GM12875 (cell line): ENCODE measurements at regions not wholly inside any gene's neighbourhood (a gene's known extent, or its start where the extent isn't known, plus 50 kb on each side); places are given as distances from the start of the nearest gene placed in this dataset.

Experiments
- H3K4me3 ChIP-seq: one replicate; pipeline ENCODE4 v1.5.1; 2011; ENCODE audit warnings: low read depth, low read length, control low read depth
- TF ChIP-seq, protein P1 (sequence below): IDR thresholded peaks from 2 replicates; pipeline ENCODE4 v1.5.1; 2011; ENCODE audit warnings: low read depth, mild to moderate bottlenecking, control low read depth, inconsistent platforms, low read length, moderate library complexity, borderline replicate concordance; ENCODE audit not compliant: insufficient read depth

DNA sequence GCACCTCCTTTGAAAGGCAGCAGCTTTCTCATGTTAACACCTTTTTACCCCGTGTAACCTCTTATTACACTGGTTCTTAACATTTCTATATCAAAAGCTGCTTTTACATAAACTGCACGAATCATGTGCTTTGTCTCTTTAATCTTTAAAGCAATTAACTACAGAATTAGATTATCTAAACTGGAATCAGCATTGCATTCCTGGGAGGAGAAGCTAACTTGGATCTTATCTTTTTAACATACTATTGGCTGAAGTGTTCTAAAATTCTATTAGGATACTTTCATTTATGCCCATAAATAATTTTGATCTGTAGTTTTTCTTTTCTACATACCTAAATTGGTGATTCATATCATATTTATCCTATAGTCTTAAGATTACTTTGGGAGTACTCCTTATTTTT is 428.4 kb upstream of the IGFBP3 start:
- TF ChIP-seq, protein P1, sequence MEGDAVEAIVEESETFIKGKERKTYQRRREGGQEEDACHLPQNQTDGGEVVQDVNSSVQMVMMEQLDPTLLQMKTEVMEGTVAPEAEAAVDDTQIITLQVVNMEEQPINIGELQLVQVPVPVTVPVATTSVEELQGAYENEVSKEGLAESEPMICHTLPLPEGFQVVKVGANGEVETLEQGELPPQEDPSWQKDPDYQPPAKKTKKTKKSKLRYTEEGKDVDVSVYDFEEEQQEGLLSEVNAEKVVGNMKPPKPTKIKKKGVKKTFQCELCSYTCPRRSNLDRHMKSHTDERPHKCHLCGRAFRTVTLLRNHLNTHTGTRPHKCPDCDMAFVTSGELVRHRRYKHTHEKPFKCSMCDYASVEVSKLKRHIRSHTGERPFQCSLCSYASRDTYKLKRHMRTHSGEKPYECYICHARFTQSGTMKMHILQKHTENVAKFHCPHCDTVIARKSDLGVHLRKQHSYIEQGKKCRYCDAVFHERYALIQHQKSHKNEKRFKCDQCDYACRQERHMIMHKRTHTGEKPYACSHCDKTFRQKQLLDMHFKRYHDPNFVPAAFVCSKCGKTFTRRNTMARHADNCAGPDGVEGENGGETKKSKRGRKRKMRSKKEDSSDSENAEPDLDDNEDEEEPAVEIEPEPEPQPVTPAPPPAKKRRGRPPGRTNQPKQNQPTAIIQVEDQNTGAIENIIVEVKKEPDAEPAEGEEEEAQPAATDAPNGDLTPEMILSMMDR, result no peak
- no peak overlapping the region for H3K4me3 ChIP-seq

GRCh38 chr7:46344533-46344932 is 423.5 kb upstream of the IGFBP3 start:
- TF ChIP-seq, protein P1, result no peak
- H3K4me3 ChIP-seq, result no peak overlapping the region

- TF ChIP-seq, protein P1, result no peak
- H3K4me3 ChIP-seq, result no peak overlapping the region
These were observed 422.7 kb upstream of the IGFBP3 start for GRCh38 chr7:46343802-46344201.

DNA sequence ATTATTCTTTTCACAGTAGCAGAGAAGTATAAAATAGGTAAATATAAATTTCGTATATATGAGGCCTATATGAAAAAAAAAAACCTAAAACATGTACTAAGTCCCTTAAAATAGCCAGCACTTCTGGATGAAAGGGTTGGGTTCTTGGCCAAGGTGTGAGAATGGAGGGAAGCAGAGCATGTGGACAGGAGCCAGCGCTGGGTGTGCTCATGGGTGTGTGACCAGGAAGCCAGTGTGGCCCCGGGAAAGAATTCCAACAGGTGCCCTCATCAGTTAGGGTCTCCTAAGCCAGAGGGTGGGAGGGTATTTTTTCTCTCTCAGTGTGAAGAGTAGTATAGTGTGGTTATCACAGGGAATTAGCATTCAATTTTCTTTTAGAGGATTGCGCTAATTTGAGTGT is 401.9 kb upstream of the IGFBP3 start:
- no peak overlapping the region for H3K4me3 ChIP-seq
- TF ChIP-seq, protein P1, result no peak

GRCh38 chr7:46321556-46322205 is 400.6 kb upstream of the IGFBP3 start:
- H3K4me3 ChIP-seq, result no peak overlapping the region
- TF ChIP-seq, protein P1, result no peak

- TF ChIP-seq, protein P1, result no peak
- no peak overlapping the region for H3K4me3 ChIP-seq
These were observed 399.9 kb upstream of the IGFBP3 start for GRCh38 chr7:46320956-46321355.

DNA sequence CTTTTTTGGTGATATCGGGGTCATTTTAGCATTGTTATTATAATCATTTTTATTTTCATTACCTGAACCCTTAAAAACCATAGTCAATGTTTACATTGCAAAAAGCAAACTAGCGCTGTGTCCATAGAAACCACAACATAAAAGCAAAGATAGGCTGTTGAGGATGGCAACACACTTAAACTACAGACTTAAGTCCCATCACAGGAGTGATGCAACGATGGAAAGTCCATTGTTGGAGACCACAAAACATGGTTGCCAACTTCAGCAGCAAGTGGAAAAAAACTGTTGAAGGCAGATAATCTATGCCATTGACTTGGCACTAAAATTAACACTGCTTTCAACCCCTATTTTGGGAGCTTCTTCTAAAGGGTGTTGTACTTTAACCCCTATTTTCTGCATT is 398.8 kb upstream of the IGFBP3 start:
- H3K4me3 ChIP-seq, result no peak overlapping the region
- TF ChIP-seq, protein P1, result no peak
